Erythroblast (primary cell): ENCODE measurements at regions not wholly inside any gene's neighbourhood (a gene's known extent, or its start where the extent isn't known, plus 50 kb on each side); places are given as distances from the start of the nearest gene placed in this dataset.

Experiments
- GATA1 ChIP-seq: IDR thresholded peaks from 2 replicates; pipeline ENCODE4 v1.6.1; 2011; ENCODE audit warnings: low read depth, mild to moderate bottlenecking, control low read depth, low read length, moderate library complexity
- POLR2A ChIP-seq: IDR thresholded peaks from 2 replicates; pipeline ENCODE4 v1.6.1; 2011; ENCODE audit warnings: mild to moderate bottlenecking, low read length

DNA sequence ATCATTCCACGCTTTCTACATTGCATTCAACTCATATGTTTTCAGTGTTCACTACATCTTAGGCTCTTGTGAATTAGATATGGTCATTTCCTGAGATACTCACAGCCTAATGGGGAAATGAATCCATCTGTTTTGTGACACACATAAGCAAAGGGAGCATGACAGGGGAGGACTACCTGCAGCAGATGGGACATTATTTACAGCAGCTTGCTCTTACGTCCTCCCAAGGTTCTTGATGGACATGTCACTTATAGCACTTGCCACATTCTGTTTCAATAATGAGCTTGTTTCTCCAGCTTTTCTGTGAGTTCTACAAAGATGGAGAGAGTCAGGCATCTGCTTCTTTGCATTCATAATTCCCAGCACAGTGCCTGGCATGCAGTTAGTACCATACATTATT, 1509.6 kb upstream of the TMEM132C start:
- TF ChIP-seq POLR2A (no peak), GATA1 (no peak)
